ENCODE measurements at regions not wholly inside any gene's neighbourhood (a gene's known extent, or its start where the extent isn't known, plus 50 kb on each side); places are given as distances from the start of the nearest gene placed in this dataset.

DNA sequence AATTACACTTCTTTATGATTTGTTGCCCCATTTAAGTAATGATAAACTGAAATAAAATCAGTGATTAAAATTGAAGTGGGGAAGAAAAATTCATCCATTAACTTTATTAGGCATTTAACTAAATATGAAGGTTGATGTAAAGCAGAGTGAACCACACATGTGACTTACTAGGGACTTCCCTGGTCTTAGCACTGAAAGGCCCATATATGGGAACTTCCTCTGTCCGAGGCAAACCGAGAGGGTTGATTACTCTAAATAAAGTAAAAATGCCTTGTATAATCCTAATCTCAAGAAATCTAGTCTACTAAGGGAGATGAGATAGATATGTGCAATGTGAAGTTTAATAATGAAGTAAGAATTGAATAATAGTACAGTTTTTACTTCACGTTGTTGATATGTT is 403.9 kb upstream of the RPS6KA3 start:
- TF ChIP-seq, protein P1, sequence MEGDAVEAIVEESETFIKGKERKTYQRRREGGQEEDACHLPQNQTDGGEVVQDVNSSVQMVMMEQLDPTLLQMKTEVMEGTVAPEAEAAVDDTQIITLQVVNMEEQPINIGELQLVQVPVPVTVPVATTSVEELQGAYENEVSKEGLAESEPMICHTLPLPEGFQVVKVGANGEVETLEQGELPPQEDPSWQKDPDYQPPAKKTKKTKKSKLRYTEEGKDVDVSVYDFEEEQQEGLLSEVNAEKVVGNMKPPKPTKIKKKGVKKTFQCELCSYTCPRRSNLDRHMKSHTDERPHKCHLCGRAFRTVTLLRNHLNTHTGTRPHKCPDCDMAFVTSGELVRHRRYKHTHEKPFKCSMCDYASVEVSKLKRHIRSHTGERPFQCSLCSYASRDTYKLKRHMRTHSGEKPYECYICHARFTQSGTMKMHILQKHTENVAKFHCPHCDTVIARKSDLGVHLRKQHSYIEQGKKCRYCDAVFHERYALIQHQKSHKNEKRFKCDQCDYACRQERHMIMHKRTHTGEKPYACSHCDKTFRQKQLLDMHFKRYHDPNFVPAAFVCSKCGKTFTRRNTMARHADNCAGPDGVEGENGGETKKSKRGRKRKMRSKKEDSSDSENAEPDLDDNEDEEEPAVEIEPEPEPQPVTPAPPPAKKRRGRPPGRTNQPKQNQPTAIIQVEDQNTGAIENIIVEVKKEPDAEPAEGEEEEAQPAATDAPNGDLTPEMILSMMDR (IDR thresholded peaks at IDR 0.05; ENCODE audit: insufficient read depth, low read depth, low read length, missing control alignments), result no peak
- no peak for DNase-seq (ENCODE audit: low read depth)
- no peak overlapping the region for H3K4me3 ChIP-seq (ENCODE audit: low read length)

GRCh38 chrX:20668550-20668949 is 401.8 kb upstream of the RPS6KA3 start:
- no peak overlapping the region for H3K4me3 ChIP-seq (ENCODE audit: low read length)
- no peak for DNase-seq (ENCODE audit: low read depth)
- TF ChIP-seq, protein P1 (IDR thresholded peaks at IDR 0.05; ENCODE audit: insufficient read depth, low read depth, low read length, missing control alignments), result no peak

DNA sequence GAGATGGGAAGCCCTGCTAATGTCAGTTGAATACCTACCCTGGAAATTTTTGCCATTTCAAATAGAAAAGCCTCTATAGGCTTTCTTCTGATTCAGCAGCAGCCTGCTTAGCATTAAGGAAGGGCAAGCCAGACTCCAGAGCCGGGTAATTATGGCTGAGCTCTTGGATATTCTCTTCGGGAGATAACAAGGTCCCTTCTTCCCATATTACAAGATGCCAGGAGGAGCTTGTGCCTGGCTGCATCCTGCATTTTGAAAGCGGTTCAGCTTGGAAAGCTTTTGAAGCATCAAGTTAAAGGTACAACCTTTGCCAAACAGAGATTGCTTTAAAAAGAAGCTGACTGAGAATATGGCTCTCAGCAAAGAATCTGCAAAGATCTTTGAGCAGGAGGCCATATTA is 399.6 kb upstream of the RPS6KA3 start:
- no peak for DNase-seq (ENCODE audit: low read depth)
- H3K4me3 ChIP-seq (ENCODE audit: low read length), result no peak overlapping the region
- TF ChIP-seq, protein P1 (IDR thresholded peaks at IDR 0.05; ENCODE audit: insufficient read depth, low read depth, low read length, missing control alignments), result no peak

DNA sequence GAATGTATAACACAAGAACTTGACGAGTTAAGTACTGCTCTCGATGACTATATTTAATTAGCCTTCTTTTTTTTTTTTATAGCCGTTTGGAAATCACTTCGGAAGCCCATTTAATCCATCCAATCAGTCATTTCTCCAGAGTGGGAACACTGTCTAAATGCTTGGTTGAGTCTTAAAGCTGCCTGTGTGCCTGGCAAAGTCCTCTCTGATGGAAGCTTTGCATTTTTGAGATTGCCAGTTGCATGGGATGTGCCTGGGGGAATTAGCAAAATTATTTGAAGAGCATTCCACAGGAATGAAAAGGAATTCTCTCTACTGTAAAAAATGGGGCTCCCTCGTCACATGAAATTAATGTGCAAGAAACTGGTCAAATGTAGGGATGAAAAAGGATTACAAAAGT is 398.8 kb upstream of the RPS6KA3 start:
- H3K4me3 ChIP-seq (ENCODE audit: low read length), result no peak overlapping the region
- TF ChIP-seq, protein P1 (IDR thresholded peaks at IDR 0.05; ENCODE audit: insufficient read depth, low read depth, low read length, missing control alignments), result no peak
- DNase-seq (ENCODE audit: low read depth), result no peak

DNA sequence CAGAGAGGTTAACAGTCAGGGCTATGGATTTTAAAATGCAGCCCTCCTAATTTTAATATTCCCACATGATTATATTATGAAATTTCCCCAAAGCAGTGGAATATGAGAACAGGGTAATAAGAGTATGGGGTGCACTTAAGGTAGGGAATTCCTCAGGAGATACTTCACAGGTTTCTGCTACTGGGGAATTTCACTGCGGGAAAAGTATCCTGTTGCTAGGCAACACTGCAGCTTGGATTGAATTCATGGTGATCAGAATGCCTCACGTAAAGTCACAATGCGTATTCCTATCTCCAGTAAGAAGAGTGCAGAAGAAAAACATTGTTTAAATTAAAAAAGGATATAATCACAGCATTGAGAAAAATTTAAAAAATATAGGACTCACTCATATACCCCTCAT is 398.1 kb upstream of the RPS6KA3 start:
- TF ChIP-seq, protein P1 (IDR thresholded peaks at IDR 0.05; ENCODE audit: insufficient read depth, low read depth, low read length, missing control alignments), result no peak
- no peak for DNase-seq (ENCODE audit: low read depth)
- no peak overlapping the region for H3K4me3 ChIP-seq (ENCODE audit: low read length)

GRCh38 chrX:20664131-20664530 is 397.4 kb upstream of the RPS6KA3 start:
- H3K4me3 ChIP-seq (ENCODE audit: low read length), result no peak overlapping the region
- DNase-seq (ENCODE audit: low read depth), result no peak
- TF ChIP-seq, protein P1 (IDR thresholded peaks at IDR 0.05; ENCODE audit: insufficient read depth, low read depth, low read length, missing control alignments), result no peak

- no peak overlapping the region for H3K4me3 ChIP-seq (ENCODE audit: low read length)
- no peak for DNase-seq (ENCODE audit: low read depth)
- TF ChIP-seq, protein P1 (IDR thresholded peaks at IDR 0.05; ENCODE audit: insufficient read depth, low read depth, low read length, missing control alignments), result no peak
Measured at GRCh38 chrX:20663336-20663735, 396.6 kb upstream of the RPS6KA3 start.
